SK-N-SH (cell line): ENCODE measurements at regions not wholly inside any gene's neighbourhood (a gene's known extent, or its start where the extent isn't known, plus 50 kb on each side); places are given as distances from the start of the nearest gene placed in this dataset.

Experiments
- CTCF ChIP-seq: fragments of 200-600 bp; sonication (generic); IDR thresholded peaks from 2 replicates; pipeline ENCODE4 v1.6.1; 2017; ENCODE audit warnings: antibody characterized with exemption, mild to moderate bottlenecking, moderate library complexity
- FOXM1 ChIP-seq: IDR thresholded peaks from 2 replicates; pipeline ENCODE4 v1.4.0; 2012; ENCODE audit warnings: low read depth, mild to moderate bottlenecking
- MAX ChIP-seq: IDR thresholded peaks from 2 replicates; pipeline ENCODE4 v1.4.0; 2012; ENCODE audit warnings: low read depth
- NRF1 ChIP-seq: IDR thresholded peaks from 2 replicates; pipeline ENCODE4 v1.6.1; 2012; ENCODE audit warnings: low read depth, mild to moderate bottlenecking, low read length
- PBX3 ChIP-seq: IDR thresholded peaks from 2 replicates; pipeline ENCODE4; 2012
- RXRA ChIP-seq: IDR thresholded peaks from 2 replicates; pipeline ENCODE4 v1.4.0; 2012; ENCODE audit warnings: low read depth, mild to moderate bottlenecking, borderline replicate concordance
- SIN3A ChIP-seq: IDR thresholded peaks from 2 replicates; pipeline ENCODE4 v1.6.1; 2012; ENCODE audit warnings: low read depth, mild to moderate bottlenecking, low read length, moderate library complexity, borderline replicate concordance
- TAF1 ChIP-seq: IDR thresholded peaks from 2 replicates; pipeline ENCODE4 v1.6.1; 2012; ENCODE audit warnings: low read depth, mild to moderate bottlenecking, low read length, moderate library complexity, borderline replicate concordance
- USF1 ChIP-seq: IDR thresholded peaks from 2 replicates; pipeline ENCODE4 v1.4.0; 2012; ENCODE audit warnings: low read depth, borderline replicate concordance
- USF2 ChIP-seq: fragments of 150-350 bp; IDR thresholded peaks from 2 replicates; pipeline ENCODE4 v1.6.1; 2017; ENCODE audit warnings: antibody characterized with exemption, low read length, low read depth, borderline replicate concordance

GRCh38 chr22:23401111-23401909 is 178.8 kb downstream of the IGLL1 start:
- TF ChIP-seq USF2 = no peak
- no peak for TF ChIP-seq FOXM1
- no peak for TF ChIP-seq PBX3
- no peak for TF ChIP-seq USF1
- no peak for TF ChIP-seq CTCF
- no peak for TF ChIP-seq SIN3A
- TF ChIP-seq MAX = peak; percentile 65
- TF ChIP-seq NRF1 = no peak
- no peak for TF ChIP-seq RXRA
- TF ChIP-seq TAF1 = no peak
